ENCODE measurements at regions not wholly inside any gene's neighbourhood (a gene's known extent, or its start where the extent isn't known, plus 50 kb on each side); places are given as distances from the start of the nearest gene placed in this dataset.
"Not testable (repeated sequence)": the region's sequence is repeated elsewhere in the genome, so short reads cannot be mapped to it uniquely, and the experiment has no call there.

GRCh38 chr9:80797831-80798688 is 891.3 kb downstream of the TLE1 start:
- DNase-seq: no peak

- DNase-seq: no peak
Observed at GRCh38 chr9:80797101-80797829, 892.1 kb downstream of the TLE1 start.

- no peak for DNase-seq
Observed at GRCh38 chr9:80796632-80797031, 892.7 kb downstream of the TLE1 start.

GRCh38 chr9:80794197-80794596 is 895.1 kb downstream of the TLE1 start:
- DNase-seq: no peak

GRCh38 chr9:80793706-80794105 is 895.6 kb downstream of the TLE1 start:
- DNase-seq: no peak

GRCh38 chr9:80792726-80793125 is 896.6 kb downstream of the TLE1 start:
- DNase-seq: no peak

GRCh38 chr9:80791836-80792235 is 897.5 kb downstream of the TLE1 start:
- DNase-seq: no peak

- no peak for DNase-seq
Observed at GRCh38 chr9:80790764-80791163, 898.6 kb downstream of the TLE1 start.

GRCh38 chr9:80789831-80790230 is 899.5 kb downstream of the TLE1 start:
- DNase-seq: no peak

GRCh38 chr9:80787636-80788035 is 901.7 kb downstream of the TLE1 start:
- DNase-seq: no peak

GRCh38 chr9:80784647-80785046 is 904.7 kb downstream of the TLE1 start:
- DNase-seq: no peak

- DNase-seq: no peak
Observed at GRCh38 chr9:80775971-80776370, 913.4 kb downstream of the TLE1 start.

- DNase-seq: no peak
Observed at GRCh38 chr9:80775530-80775929, 913.8 kb downstream of the TLE1 start.

GRCh38 chr9:80771555-80772347 is 917.6 kb downstream of the TLE1 start:
- no peak for DNase-seq

- DNase-seq: no peak
Observed at GRCh38 chr9:80763536-80763935, 925.8 kb downstream of the TLE1 start.

GRCh38 chr9:80755586-80755985 is 933.8 kb downstream of the TLE1 start:
- no peak for DNase-seq

- DNase-seq: not testable (repeated sequence)
Observed at GRCh38 chr9:80747056-80747455, 942.3 kb downstream of the TLE1 start.

- no peak for DNase-seq
Observed at GRCh38 chr9:80732506-80732905, 956.8 kb downstream of the TLE1 start.

GRCh38 chr9:80720579-80720978 is 968.8 kb downstream of the TLE1 start:
- no peak for DNase-seq

- no peak for DNase-seq
Observed at GRCh38 chr9:80707120-80707519, 982.2 kb downstream of the TLE1 start.

- DNase-seq: no peak
Observed at GRCh38 chr9:80701061-80701460, 988.3 kb downstream of the TLE1 start.

GRCh38 chr9:80699511-80699998 is 989.8 kb downstream of the TLE1 start:
- DNase-seq: no peak

- no peak for DNase-seq
Observed at GRCh38 chr9:80698725-80699410, 990.5 kb downstream of the TLE1 start.
